ENCODE measurements at regions not wholly inside any gene's neighbourhood (a gene's known extent, or its start where the extent isn't known, plus 50 kb on each side); places are given as distances from the start of the nearest gene placed in this dataset.

GRCh38 chr11:10923882-10924281, 66.0 kb upstream of the ZBED5 start:
- DNase-seq: no peak

- no peak for DNase-seq
Measured at GRCh38 chr11:10922892-10923291, 65.0 kb upstream of the ZBED5 start.

GRCh38 chr11:10920875-10921274, 63.0 kb upstream of the ZBED5 start:
- no peak for DNase-seq

GRCh38 chr11:10920205-10920604, 62.4 kb upstream of the ZBED5 start:
- no peak for DNase-seq

GRCh38 chr11:10918698-10919097, 60.8 kb upstream of the ZBED5 start:
- no peak for DNase-seq

GRCh38 chr11:10918275-10918674, 60.4 kb upstream of the ZBED5 start:
- no peak for DNase-seq

- DNase-seq: no peak
Measured at GRCh38 chr11:10917802-10918201, 59.9 kb upstream of the ZBED5 start.

GRCh38 chr11:10916665-10917064, 58.8 kb upstream of the ZBED5 start:
- no peak for DNase-seq

- DNase-seq: no peak
Measured at GRCh38 chr11:10914050-10914449, 56.2 kb upstream of the ZBED5 start.

- DNase-seq: no peak
Measured at GRCh38 chr11:10913075-10913474, 55.2 kb upstream of the ZBED5 start.

- DNase-seq: no peak
Measured at GRCh38 chr11:10911907-10912306, 54.1 kb upstream of the ZBED5 start.

- DNase-seq: no peak
Measured at GRCh38 chr11:10909141-10909883, 51.5 kb upstream of the ZBED5 start.

GRCh38 chr11:10908215-10908951, 50.5 kb upstream of the ZBED5 start:
- DNase-seq: no peak
